GM19455 (cell line): ENCODE measurements at regions not wholly inside any gene's neighbourhood (a gene's known extent, or its start where the extent isn't known, plus 50 kb on each side); places are given as distances from the start of the nearest gene placed in this dataset.
A peak's percentile ranks its signal among the peaks of the same experiment; 100 is the strongest.

Experiments
- ATAC-seq: cut with Tn5 transposase; IDR thresholded peaks from one replicate; pipeline ENCODE4 v1.9.1; 2021; ENCODE audit not compliant: unreplicated experiment

- no peak for ATAC-seq
Observed at GRCh38 chr4:77360451-77360850, 203.4 kb downstream of the CCNG2 start.

GRCh38 chr4:77366876-77367275 lies 209.9 kb downstream of the CCNG2 start:
- ATAC-seq, result peak; percentile 71

- ATAC-seq, result no peak
Observed at GRCh38 chr4:77367638-77368037, 210.6 kb downstream of the CCNG2 start.

- no peak for ATAC-seq
Observed at GRCh38 chr4:77372375-77372774, 215.4 kb downstream of the CCNG2 start.

- ATAC-seq, result no peak
Observed at GRCh38 chr4:77375866-77376607, 219.0 kb downstream of the CCNG2 start.

GRCh38 chr4:77376788-77377460 lies 219.9 kb downstream of the CCNG2 start:
- no peak for ATAC-seq

GRCh38 chr4:77384094-77384493 lies 221.5 kb upstream of the CXCL13 start:
- ATAC-seq, result no peak

- no peak for ATAC-seq
Observed at GRCh38 chr4:77385124-77385969, 220.3 kb upstream of the CXCL13 start.

GRCh38 chr4:77393996-77394395 lies 211.6 kb upstream of the CXCL13 start:
- no peak for ATAC-seq

- no peak for ATAC-seq
Observed at GRCh38 chr4:77395481-77395880, 210.1 kb upstream of the CXCL13 start.

GRCh38 chr4:77398256-77398655 lies 207.4 kb upstream of the CXCL13 start:
- ATAC-seq, result no peak

- no peak for ATAC-seq
Observed at GRCh38 chr4:77399831-77400230, 205.8 kb upstream of the CXCL13 start.

GRCh38 chr4:77413766-77414165 lies 191.9 kb upstream of the CXCL13 start:
- no peak for ATAC-seq

GRCh38 chr4:77415689-77416088 lies 189.9 kb upstream of the CXCL13 start:
- ATAC-seq, result no peak

- no peak for ATAC-seq
Observed at GRCh38 chr4:77418333-77418732, 187.3 kb upstream of the CXCL13 start.

- no peak for ATAC-seq
Observed at GRCh38 chr4:77430847-77431246, 174.8 kb upstream of the CXCL13 start.

- ATAC-seq, result no peak
Observed at GRCh38 chr4:77431546-77431945, 174.1 kb upstream of the CXCL13 start.

GRCh38 chr4:77432717-77433417 lies 172.8 kb upstream of the CXCL13 start:
- no peak for ATAC-seq

GRCh38 chr4:77433418-77433733 lies 172.2 kb upstream of the CXCL13 start:
- peak; percentile 71 for ATAC-seq

GRCh38 chr4:77434299-77435092 lies 171.1 kb upstream of the CXCL13 start:
- ATAC-seq, result no peak
